Suprapubic skin (tissue), 4 donors: ENCODE measurements at regions not wholly inside any gene's neighbourhood (a gene's known extent, or its start where the extent isn't known, plus 50 kb on each side); places are given as distances from the start of the nearest gene placed in this dataset.
"Not testable (repeated sequence)": the region's sequence is repeated elsewhere in the genome, so short reads cannot be mapped to it uniquely, and the experiment has no call there.

Experiments
- CTCF ChIP-seq, 2 donors: fragments of 200-600 bp in 1 of 2; fragments of 450-650 bp in 1 of 2; sonication (generic) in 1 of 2; IDR thresholded peaks; one replicate each; pipeline ENCODE4 v1.5.1; 2016 to 2019; ENCODE audit warnings: antibody characterized with exemption in 2 of 2, mild to moderate bottlenecking in 1 of 2, moderate library complexity in 1 of 2
- POLR2A ChIP-seq, 2 donors: fragments of 450-650 bp; IDR thresholded peaks; one replicate each; pipeline ENCODE4 v1.6.1; 2017; ENCODE audit warnings: antibody characterized with exemption in 2 of 2, mild to moderate bottlenecking in 2 of 2, moderate library complexity in 2 of 2
- POLR2AphosphoS5 ChIP-seq, 3 donors: sonication (generic); formaldehyde crosslinking; IDR thresholded peaks; one replicate each; pipeline ENCODE4 v1.6.1; 2017; ENCODE audit warnings: antibody characterized with exemption in 3 of 3

DNA sequence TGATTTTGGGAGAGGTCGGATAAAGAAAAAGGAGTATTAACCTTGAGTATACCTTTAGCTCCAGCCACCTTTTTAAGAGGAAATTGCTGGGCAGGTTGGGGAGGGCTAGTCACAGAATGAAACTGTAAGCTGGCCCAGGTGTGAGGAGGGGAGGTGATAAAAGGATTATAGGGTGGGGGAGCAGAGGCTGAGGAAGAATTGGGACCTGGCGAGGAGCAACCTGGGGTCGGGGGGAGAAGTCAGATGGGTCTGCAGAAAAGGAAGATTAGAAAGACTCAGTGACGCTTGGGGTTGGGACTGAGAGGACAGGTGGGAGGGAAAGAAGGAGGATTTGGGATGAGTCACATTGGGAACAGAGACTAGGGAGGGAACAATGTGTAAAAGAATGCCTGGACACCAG is 1548.5 kb upstream of the WWC1 start:
- TF ChIP-seq POLR2A, CTCF, POLR2AphosphoS5 (IDR thresholded peaks at IDR 0.05): not testable (repeated sequence)
